H4 (cell line): ENCODE measurements at regions not wholly inside any gene's neighbourhood (a gene's known extent, or its start where the extent isn't known, plus 50 kb on each side); places are given as distances from the start of the nearest gene placed in this dataset.

Source experiments
- DNase-seq: peaks from one replicate; pipeline ENCODE4 v3.0.0-alpha.2; 2015; ENCODE audit warnings: low spot score

- DNase-seq = no peak
Measured at GRCh38 chr18:25646971-25647370, 295.0 kb upstream of the ZNF521 start.

- no peak for DNase-seq
Measured at GRCh38 chr18:25639596-25639995, 287.6 kb upstream of the ZNF521 start.

GRCh38 chr18:25633563-25633962 lies 281.6 kb upstream of the ZNF521 start:
- DNase-seq = no peak

GRCh38 chr18:25630682-25631081 lies 278.7 kb upstream of the ZNF521 start:
- DNase-seq = no peak

- no peak for DNase-seq
Measured at GRCh38 chr18:25621682-25622081, 269.7 kb upstream of the ZNF521 start.

GRCh38 chr18:25621144-25621543 lies 269.2 kb upstream of the ZNF521 start:
- DNase-seq = no peak

- DNase-seq = no peak
Measured at GRCh38 chr18:25614168-25614567, 262.2 kb upstream of the ZNF521 start.

- no peak for DNase-seq
Measured at GRCh38 chr18:25612466-25612865, 260.5 kb upstream of the ZNF521 start.

GRCh38 chr18:25608091-25608490 lies 256.1 kb upstream of the ZNF521 start:
- no peak for DNase-seq

GRCh38 chr18:25604894-25605597 lies 253.1 kb upstream of the ZNF521 start:
- DNase-seq = no peak

GRCh38 chr18:25604196-25604893 lies 252.4 kb upstream of the ZNF521 start:
- DNase-seq = no peak

- DNase-seq = no peak
Measured at GRCh38 chr18:25599443-25599842, 247.5 kb upstream of the ZNF521 start.

GRCh38 chr18:25597476-25597875 lies 245.5 kb upstream of the ZNF521 start:
- DNase-seq = no peak

GRCh38 chr18:25595274-25596060 lies 243.5 kb upstream of the ZNF521 start:
- no peak for DNase-seq

GRCh38 chr18:25594351-25594750 lies 242.4 kb upstream of the ZNF521 start:
- no peak for DNase-seq

GRCh38 chr18:25592804-25593360 lies 240.9 kb upstream of the ZNF521 start:
- no peak for DNase-seq

GRCh38 chr18:25590456-25590855 lies 238.5 kb upstream of the ZNF521 start:
- DNase-seq = no peak

GRCh38 chr18:25587545-25587944 lies 235.6 kb upstream of the ZNF521 start:
- no peak for DNase-seq

- DNase-seq = no peak
Measured at GRCh38 chr18:25568986-25569385, 217.0 kb upstream of the ZNF521 start.

GRCh38 chr18:25563816-25564683 lies 212.1 kb upstream of the ZNF521 start:
- no peak for DNase-seq

GRCh38 chr18:25563346-25563745 lies 211.4 kb upstream of the ZNF521 start:
- DNase-seq = no peak
